Bone marrow (tissue), 2 donors: ENCODE measurements at regions not wholly inside any gene's neighbourhood (a gene's known extent, or its start where the extent isn't known, plus 50 kb on each side); places are given as distances from the start of the nearest gene placed in this dataset.

Experiments used
- DNase-seq, 2 donors: peaks; one replicate each; lab custom pipeline; 2025; lab: John Stamatoyannopoulos, UW

- DNase-seq, result no peak
Observed at GRCh38 chr5:171688696-171689495, 96.7 kb upstream of the SMIM23 start.

GRCh38 chr5:171689853-171690417, 95.7 kb upstream of the SMIM23 start:
- DNase-seq, result no peak

- no peak for DNase-seq
Observed at GRCh38 chr5:171692107-171692506, 93.5 kb upstream of the SMIM23 start.

- DNase-seq, result no peak
Observed at GRCh38 chr5:171692936-171693335, 92.7 kb upstream of the SMIM23 start.

GRCh38 chr5:171693412-171693811, 92.2 kb upstream of the SMIM23 start:
- DNase-seq, result no peak

- no peak for DNase-seq
Observed at GRCh38 chr5:171695804-171696203, 89.8 kb upstream of the SMIM23 start.

- no peak for DNase-seq
Observed at GRCh38 chr5:171697221-171698102, 88.2 kb upstream of the SMIM23 start.

- DNase-seq, result no peak
Observed at GRCh38 chr5:171700318-171700912, 85.2 kb upstream of the SMIM23 start.

GRCh38 chr5:171701100-171701541, 84.5 kb upstream of the SMIM23 start:
- DNase-seq, result no peak

GRCh38 chr5:171702135-171702770, 83.4 kb upstream of the SMIM23 start:
- DNase-seq, result no peak

- no peak for DNase-seq
Observed at GRCh38 chr5:171703146-171703545, 82.5 kb upstream of the SMIM23 start.

GRCh38 chr5:171705036-171705435, 80.6 kb upstream of the SMIM23 start:
- DNase-seq, result no peak

GRCh38 chr5:171705830-171706468, 79.7 kb upstream of the SMIM23 start:
- no peak for DNase-seq

- no peak for DNase-seq
Observed at GRCh38 chr5:171706736-171707441, 78.7 kb upstream of the SMIM23 start.

GRCh38 chr5:171707442-171707792, 78.2 kb upstream of the SMIM23 start:
- no peak for DNase-seq

- no peak for DNase-seq
Observed at GRCh38 chr5:171709930-171710329, 75.7 kb upstream of the SMIM23 start.

GRCh38 chr5:171710451-171711024, 75.1 kb upstream of the SMIM23 start:
- no peak for DNase-seq

- DNase-seq, result no peak
Observed at GRCh38 chr5:171711571-171711970, 74.0 kb upstream of the SMIM23 start.

- DNase-seq, result no peak
Observed at GRCh38 chr5:171712616-171713015, 73.0 kb upstream of the SMIM23 start.

GRCh38 chr5:171713152-171713551, 72.5 kb upstream of the SMIM23 start:
- DNase-seq, result no peak
